ENCODE measurements at regions not wholly inside any gene's neighbourhood (a gene's known extent, or its start where the extent isn't known, plus 50 kb on each side); places are given as distances from the start of the nearest gene placed in this dataset.

DNA sequence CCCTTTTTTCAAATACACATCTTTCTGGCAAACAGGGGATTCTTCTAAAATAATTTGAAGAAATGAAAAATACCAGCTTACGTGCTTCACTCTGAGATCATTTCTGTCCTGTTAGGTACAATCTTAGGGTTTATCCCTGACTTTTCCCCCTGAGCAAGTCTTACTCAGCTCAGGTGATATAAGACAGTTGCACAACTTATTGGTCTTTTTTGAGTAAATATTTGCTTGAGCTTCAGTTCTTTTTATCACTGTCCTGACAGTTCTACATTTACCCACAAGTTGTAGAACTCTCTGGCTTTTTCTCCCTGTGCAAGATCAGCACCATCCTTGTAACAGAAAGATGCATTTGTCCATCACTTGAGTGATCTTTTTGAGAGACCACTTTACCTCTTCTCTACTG is 84.9 kb downstream of the MID1IP1 start:
- Mint-ChIP-seq H3K4me1 (peaks cover 17% of the 10 kb centered on the region), H3K4me3 (no peak overlapping the region), H3K36me3 (ENCODE audit: low read depth) (no peaks in the 10 kb centered on the region), H3K9me3 (no peaks in the 10 kb centered on the region), H3K27me3 (no peaks in the 10 kb centered on the region), H3K27ac (no peak overlapping the region)
- DNase-seq, result no peak
- TF ChIP-seq, protein P1, sequence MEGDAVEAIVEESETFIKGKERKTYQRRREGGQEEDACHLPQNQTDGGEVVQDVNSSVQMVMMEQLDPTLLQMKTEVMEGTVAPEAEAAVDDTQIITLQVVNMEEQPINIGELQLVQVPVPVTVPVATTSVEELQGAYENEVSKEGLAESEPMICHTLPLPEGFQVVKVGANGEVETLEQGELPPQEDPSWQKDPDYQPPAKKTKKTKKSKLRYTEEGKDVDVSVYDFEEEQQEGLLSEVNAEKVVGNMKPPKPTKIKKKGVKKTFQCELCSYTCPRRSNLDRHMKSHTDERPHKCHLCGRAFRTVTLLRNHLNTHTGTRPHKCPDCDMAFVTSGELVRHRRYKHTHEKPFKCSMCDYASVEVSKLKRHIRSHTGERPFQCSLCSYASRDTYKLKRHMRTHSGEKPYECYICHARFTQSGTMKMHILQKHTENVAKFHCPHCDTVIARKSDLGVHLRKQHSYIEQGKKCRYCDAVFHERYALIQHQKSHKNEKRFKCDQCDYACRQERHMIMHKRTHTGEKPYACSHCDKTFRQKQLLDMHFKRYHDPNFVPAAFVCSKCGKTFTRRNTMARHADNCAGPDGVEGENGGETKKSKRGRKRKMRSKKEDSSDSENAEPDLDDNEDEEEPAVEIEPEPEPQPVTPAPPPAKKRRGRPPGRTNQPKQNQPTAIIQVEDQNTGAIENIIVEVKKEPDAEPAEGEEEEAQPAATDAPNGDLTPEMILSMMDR (IDR thresholded peaks at IDR 0.05), result no peak
- no peak for ATAC-seq (ENCODE audit: low read depth)
- intact Hi-C loops (cut with micrococcal nuclease), result loop anchor here (10.0 kb wide), 1 partner anchor 79 kb away; no protein-coding TSS in a partner anchor
- ChIA-PET CTCF (interaction anchor here (0.6 kb wide), 1 partner anchor 318 kb away, joined by 3 read pairs; no protein-coding TSS in a partner anchor), POLR2A (no interaction called here)

DNA sequence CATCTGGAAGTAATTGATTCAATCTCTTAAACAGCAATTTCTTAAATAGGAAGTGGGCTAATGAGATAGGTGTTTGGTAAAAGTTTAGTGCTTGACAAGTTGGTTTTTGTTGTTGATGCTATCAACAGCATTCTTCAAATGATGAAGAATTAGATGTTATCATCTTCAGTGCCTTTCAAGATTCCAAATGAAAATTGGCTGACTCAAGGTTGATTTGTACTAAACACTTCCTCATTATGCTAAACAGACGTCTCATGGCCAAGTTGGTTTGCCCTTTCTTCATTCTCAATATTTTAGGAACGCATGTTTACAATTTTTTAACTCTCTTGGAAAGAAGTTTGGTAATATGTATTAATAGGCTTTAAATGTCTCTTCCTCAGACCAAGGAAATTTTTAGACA is 86.0 kb downstream of the MID1IP1 start:
- POLR2A ChIA-PET, result no interaction called here
- ATAC-seq (ENCODE audit: low read depth), result no peak
- CTCF ChIA-PET, result no interaction called here

DNA sequence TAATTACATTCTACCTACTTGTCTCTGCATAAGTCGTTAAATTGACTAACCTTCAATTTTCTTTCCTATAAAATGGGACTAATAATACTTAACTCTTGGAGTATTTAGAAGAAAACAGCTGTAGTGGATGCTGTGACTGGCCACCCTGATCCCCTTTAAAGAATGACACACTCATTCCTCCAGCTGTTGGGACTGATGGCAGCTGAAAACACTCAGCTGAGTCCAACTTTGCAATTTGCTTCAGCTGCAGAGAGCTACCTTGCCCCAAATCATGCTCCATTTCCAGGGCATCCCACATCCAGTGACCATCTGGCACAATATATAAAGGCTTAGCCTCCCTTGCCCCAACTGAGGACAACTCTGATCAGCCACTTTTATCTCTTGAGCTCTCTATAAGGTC is 89.1 kb downstream of the MID1IP1 start:
- intact Hi-C loops (cut with micrococcal nuclease), result no loop called here
- ATAC-seq (ENCODE audit: low read depth) (no peak), DNase-seq (no peak)
- H3K9me3 Mint-ChIP-seq, result no peaks in the 10 kb centered on the region
- TF ChIP-seq, protein P1 (IDR thresholded peaks at IDR 0.05), result no peak
- H3K27me3 Mint-ChIP-seq, result no peaks in the 10 kb centered on the region
- ChIA-PET CTCF (no interaction called here), POLR2A (no interaction called here)
- no peak overlapping the region for H3K27ac Mint-ChIP-seq
- H3K4me3 Mint-ChIP-seq, result no peak overlapping the region
- peaks cover 6% of the 10 kb centered on the region for H3K4me1 Mint-ChIP-seq
- no peaks in the 10 kb centered on the region for H3K36me3 Mint-ChIP-seq (ENCODE audit: low read depth)

More for the DNA sequence above, 86.0 kb downstream of the MID1IP1 start:
- DNase-seq, result no peak
- H3K27ac Mint-ChIP-seq, result no peak overlapping the region
- TF ChIP-seq, protein P1 (IDR thresholded peaks at IDR 0.05), result no peak
- H3K36me3 Mint-ChIP-seq (ENCODE audit: low read depth), result no peaks in the 10 kb centered on the region
- intact Hi-C loops (cut with micrococcal nuclease), result loop anchor here (10.0 kb wide), 1 partner anchor 78 kb away; no protein-coding TSS in a partner anchor
- H3K27me3 Mint-ChIP-seq, result no peaks in the 10 kb centered on the region
- H3K4me3 Mint-ChIP-seq, result no peak overlapping the region
- H3K4me1 Mint-ChIP-seq, result peaks cover 14% of the 10 kb centered on the region
- H3K9me3 Mint-ChIP-seq, result no peaks in the 10 kb centered on the region

DNA sequence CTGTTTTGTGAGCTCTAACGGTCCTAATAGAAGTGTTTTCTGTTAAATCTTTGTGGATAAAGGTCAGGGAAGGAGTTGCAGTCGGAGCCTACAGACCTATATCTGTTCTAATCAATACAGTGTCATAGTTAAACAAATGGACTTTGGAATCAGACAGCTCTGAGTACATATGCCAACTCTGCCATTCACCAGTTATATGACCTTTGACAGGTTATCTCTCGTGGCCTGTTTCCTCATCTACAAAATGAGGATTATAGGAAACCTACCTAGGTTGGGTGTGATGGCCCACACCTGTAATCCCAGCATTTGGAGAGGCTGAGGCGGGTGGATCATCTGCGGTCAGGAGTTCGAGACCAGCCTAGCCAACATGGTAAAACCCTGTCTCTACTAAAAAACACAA is 89.7 kb downstream of the MID1IP1 start:
- ChIA-PET CTCF (no interaction called here), POLR2A (no interaction called here)
- Mint-ChIP-seq H3K27me3 (no peaks in the 10 kb centered on the region), H3K4me3 (no peak overlapping the region), H3K27ac (no peak overlapping the region), H3K9me3 (no peaks in the 10 kb centered on the region), H3K36me3 (ENCODE audit: low read depth) (no peaks in the 10 kb centered on the region), H3K4me1 (peaks cover 6% of the 10 kb centered on the region)
- intact Hi-C loops (cut with micrococcal nuclease), result no loop called here
- TF ChIP-seq, protein P1 (IDR thresholded peaks at IDR 0.05), result no peak
- no peak for ATAC-seq (ENCODE audit: low read depth)
- DNase-seq, result no peak

DNA sequence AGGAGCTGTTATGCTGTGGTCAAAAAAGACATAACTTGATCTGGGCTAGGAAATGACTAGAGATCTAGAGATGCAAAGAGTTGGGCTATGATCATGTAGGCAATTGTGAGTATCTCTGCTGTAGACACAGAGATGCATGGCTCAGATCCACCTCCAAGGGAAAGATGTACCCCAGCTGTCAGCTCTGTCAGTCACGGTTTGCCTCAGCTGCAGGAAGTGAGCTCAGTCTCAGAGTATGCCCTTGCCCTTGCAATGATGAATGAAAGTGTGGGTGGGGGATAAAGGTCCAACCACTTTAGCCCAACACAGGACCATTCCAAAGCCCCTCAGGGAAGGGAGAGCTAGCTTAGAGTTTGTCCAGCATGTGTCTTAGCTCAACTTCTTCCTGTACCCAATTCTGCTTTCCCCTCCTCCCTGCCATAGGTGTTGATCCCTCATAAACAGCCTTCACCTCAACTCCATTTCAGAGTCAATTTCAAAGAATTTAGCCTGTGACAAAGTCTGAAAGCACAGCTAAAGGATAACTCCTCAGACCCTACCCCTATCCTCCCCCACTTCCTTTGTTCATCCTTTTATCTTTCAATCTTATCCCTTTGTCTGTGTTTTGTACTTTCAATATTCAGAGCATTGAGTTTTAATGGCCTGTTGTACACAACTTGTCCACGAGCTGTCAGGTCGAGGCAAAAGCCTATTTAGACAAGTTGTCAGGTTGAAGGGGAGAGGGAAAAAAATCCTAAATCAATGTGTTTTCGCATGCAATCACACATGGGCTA is 90.6 kb downstream of the MID1IP1 start:
- Mint-ChIP-seq H3K36me3 (ENCODE audit: low read depth) (no peaks in the 10 kb centered on the region), H3K27ac (no peak overlapping the region)

More for the DNA sequence above, 90.6 kb downstream of the MID1IP1 start:
- DNase-seq, result no peak
- ChIA-PET POLR2A (no interaction called here), CTCF (no interaction called here)
- Mint-ChIP-seq H3K27me3 (no peaks in the 10 kb centered on the region), H3K9me3 (no peaks in the 10 kb centered on the region), H3K4me3 (no peak overlapping the region), H3K4me1 (peaks cover 6% of the 10 kb centered on the region)
- TF ChIP-seq, protein P1 (IDR thresholded peaks at IDR 0.05), result no peak
- intact Hi-C loops (cut with micrococcal nuclease), result no loop called here
- ATAC-seq (ENCODE audit: low read depth), result peak; percentile 31
